ENCODE measurements at regions not wholly inside any gene's neighbourhood (a gene's known extent, or its start where the extent isn't known, plus 50 kb on each side); places are given as distances from the start of the nearest gene placed in this dataset.

DNA sequence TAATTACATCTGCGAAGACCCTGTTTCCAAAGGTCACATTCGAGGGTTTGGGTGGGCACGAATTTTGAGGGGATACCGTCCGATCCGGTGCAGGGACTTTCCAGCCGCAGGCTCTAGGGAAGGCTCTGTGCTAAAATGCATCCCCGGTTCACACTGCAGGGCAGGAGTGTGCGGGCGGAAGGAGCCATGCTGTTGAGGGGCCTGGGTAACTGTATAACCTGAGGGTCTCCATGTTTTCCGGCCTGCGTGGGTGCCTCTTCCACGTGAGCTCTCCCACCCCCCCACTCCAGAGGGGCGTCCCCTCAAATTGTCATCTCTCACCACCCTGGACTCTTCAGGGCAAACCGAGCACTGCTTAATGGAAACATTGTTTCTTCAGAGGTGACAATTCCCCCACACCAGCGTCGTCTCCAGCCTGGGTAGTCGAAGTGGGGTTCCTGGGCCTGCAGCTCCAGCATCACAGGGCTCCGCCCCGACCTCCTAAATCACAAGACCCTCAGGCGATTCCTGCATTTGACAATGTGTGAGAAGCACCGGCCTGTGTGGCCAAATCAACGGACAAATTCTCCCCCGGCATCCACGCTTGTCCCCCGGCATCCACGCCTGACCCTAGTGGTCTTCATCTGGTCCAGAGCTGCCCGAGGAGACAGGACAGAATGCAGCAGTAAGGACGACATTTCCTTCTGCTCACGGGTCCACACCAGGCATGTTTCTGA, 51.2 kb downstream of the FOXL3 start:
- no peak for DNase-seq

DNA sequence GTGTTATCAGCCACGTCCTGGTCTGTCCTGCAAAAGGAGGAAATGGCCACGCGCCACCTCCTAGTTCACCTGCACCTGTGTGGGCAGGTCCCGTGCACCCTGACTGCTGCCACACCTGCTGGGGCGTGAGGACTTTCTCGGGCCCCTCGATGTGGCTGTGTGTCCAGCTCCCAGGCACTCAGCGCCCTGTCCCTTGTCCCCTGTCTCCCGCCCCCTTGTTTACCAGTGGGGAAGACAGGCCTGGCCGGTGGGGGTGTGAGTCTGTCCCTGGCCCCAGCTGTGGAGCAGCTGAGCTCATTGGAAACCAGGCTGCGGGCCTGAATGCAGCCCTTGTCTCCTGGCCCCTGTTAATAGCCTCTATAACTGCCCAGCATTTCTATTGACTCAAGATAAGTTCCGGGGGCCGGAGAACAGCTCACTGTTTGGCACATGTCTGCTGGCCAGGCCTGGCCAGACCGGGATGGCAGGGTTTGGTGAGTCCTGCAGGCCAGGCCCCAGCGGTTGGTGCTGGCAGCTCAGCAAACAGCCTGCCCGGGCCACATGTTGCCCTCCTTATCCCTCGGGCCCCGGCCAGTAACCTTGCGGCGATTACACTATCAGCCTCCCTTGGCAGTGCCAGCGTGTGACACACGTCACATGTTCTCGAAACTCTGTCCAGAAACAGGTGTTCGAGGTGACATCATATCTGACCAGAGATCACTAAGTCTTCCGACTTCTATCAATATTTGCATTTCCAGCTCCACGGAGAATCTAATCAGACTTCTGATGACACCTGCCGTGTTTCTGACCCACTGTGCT, 52.1 kb downstream of the FOXL3 start:
- DNase-seq, result no peak

DNA sequence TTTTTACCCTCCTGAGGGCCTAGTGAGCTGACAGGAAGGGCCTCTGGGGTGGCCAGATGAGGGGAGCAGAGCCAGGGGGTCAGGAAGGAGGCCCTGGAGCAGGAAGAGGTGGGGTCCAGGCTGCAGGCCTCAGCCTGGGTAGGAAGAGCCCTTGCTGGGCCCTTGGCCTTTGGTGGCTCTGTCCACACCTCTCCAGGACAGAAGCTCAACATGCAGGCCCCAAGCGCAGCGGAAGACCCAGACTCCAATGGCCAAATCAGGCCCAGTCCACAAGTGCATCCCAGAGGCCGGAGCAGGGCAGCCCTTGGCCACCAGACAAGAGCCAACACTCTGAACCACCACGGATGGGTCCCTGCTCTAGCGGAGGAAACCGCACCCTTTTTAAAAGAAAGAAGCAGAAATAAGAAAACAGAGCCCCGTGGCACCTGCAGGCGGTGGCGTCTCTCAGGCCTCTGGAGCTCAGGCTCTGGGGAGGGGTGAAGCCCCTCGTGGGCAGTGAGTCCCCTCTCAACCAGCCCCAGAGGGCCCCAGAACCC, 52.8 kb downstream of the FOXL3 start:
- no peak for DNase-seq

DNA sequence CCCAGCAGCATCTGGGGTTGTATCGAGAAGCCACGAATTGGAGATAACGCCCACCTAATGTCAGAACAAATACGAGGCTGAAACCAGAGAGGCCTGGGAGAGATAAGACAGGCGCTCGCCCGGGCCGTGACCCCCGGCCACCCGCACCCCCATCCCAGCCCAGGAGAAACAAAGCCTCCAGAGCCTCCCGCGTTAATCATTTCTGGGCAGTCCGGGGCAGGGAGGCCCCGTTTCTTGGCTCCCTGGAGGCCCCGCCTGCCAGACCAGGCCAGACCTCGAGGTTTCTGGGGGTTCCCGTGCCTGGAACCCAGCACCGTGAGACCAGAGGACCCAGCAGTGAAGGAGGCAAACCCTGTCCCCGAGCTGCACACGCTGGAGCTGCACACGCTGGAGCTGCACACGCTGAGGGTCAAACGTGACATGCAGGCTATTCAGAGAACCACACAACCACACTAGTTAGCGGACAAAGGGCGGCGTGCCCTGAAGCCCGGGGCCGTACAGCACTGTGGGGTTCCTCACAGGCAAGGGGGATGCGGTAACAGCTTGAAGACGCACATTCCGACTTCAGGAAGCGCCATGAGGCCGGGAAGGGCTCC, 53.4 kb downstream of the FOXL3 start:
- DNase-seq, result no peak

DNA sequence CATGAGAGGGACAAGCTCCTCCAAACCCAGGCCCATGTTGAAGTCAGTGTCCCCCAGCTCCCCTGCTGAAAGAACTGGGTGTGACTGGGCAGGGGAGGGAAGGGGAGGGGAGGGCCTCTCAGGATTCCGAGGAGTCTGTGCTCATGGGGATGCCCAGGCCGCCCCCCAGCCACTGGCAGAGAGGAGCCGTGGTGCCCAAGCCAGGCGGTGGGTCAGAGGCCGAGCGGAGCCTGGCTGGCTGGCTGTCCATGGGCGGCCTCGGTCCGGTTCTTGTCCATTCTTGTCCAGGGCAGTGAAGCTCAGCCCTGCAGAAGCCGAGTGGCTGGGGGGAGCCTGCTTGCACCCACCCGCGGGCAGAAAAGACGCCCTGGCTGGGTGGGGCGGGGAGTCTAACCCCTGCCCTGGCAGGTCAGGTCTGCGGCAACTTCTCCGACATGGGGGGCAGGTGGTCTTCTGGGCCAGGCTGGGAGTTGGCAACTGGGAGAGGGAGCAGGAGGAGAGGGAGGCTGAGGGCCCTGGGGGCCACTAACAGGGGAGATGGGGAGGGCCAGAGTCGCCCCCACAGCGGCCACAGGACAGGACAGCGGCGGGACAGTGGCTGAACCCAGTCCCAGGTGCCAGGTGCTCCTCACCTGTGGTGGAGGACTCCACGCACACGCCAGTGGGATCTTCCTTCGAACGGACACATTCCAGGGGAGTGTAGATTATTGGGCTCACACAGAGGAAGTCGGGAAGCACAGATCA, 54.1 kb downstream of the FOXL3 start:
- DNase-seq, result no peak

DNA sequence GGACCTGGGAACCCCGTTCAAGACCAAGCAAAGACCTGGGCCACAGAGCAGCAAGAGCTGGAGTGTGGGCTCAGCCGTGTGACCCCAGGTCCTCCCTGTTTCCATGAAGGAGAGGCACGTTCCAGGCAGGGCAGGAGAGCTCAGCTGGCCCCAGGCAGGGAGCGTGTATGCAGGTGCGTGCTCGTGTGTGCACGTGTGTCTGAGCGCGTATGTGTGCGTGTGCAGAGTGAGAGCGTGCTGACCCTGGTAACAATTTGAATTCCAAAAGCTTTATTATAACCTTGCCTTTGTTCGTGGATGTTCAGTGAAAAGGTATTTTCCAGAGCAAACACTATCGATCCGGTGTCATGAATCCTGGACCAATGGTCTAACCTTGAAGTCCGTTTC, 54.6 kb downstream of the FOXL3 start:
- no peak for DNase-seq

DNA sequence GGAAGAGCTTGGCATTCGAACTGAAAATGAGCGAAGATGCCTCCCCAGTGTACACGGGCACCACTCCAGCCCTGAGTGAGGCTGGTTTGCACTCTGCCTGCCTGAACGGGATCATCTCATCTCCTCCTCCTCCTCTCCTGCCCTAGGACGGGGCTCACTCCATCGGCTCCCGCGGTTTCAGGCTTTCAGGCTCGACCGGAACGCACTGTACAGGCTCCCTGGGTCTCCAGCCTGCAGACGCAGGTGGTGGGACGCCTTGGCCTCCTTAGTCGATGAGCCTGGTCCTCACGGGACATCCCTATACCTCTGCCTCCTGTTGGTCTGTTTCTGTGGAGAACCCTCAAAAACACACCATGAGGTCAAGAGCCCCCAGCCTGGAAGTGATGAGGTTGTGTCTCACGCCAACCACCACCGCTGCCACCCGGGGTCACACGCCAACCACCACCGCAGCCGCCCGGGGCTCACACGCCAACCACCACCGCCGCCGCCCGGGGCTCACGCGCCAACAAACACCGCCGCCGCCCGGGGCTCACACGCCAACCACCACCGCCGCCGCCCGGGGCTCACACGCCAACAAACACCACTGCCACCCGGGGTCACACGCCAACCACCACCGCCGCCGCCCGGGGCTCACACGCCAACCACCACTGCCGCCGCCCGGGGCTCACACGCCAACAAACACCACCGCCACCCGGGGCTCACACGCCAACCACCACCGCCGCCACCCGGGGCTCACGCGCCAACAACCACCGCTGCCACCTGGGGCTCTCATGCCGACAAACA, 56.3 kb downstream of the FOXL3 start:
- no peak for DNase-seq

DNA sequence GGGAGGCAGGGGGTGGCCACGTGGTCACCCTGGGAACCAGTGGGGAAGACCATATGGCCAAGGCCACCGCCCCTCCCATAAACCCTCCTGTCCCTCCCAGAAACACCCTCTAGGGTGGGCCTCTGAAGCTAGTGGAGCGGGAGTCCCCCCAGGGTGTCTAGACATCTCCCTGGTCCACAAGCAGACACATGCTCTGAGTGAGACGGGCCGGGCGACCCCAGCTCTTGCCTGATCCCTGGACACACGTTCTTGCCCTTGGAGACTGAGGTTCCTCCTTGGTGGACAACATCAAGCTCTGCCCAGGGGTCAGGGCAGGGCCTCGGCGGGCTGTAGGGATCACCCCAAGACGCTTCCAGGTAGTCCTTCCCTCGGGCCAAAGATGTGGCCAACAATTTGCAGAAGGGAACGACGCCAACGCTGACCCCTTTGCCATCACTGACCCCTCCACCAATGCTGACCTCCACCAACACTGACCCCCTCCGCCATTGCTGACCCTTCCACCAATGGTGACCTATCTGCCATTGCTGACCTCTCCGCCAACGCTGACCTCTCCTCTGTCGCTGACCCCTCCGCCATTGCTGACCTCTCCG, 57.1 kb downstream of the FOXL3 start:
- no peak for DNase-seq

DNA sequence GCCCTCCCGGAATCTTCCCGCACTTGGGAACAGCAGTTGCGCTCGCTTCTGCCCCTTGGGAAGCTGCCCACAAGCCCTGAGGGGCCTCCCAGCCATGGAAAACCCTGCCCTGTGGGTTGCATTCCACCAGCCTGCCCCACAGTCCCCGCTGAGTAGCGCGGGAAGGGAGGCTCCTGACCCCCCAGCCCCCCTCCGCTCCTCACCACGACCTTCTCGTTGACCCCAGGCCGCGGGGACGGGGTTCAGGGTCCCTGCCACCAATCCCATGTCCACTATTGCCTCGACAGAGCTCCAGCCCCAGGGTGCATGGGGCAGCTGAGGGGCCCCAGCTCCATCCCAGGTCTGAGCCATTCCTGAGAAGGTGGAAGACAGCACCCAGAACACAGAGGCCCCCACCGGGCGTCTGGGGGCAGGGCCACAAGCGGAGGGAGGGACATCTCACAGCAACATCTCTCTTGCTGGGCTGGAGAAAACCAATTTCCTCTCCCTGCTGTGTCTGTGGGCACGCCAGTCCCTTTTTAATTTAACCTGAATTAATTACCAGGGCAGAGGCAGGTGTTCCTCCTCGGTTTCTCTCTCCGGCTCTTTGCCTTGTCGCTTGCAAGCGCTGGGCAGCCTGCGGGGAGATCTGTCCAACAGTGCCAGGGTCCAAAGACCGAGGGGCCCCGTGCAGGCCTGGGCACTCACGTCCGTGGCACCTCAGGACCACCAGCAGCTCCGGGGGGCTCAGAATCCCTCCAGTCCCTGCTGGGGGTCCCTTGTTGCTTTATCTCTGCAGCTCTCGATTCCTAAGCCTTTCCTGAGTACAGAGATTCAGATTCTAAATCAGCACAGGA, 57.9 kb downstream of the FOXL3 start:
- no peak for DNase-seq

DNA sequence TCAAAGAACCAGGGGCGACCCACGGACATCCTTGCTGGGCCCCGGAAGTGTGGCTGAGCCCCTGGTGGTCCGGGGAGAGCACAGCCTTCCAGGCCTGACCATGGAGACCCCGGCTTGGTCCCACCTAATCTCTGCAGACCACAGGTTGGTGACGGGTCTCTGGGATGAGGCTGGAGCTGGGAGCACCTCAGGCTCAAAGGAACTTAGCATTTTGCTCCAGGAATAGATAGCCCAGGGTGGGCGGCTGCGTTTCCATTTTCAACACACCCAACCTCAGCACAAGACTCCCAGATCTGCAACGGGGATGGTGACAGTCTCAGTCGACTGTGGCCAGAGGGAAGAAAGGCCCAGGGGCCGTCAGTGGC, 58.5 kb downstream of the FOXL3 start:
- no peak for DNase-seq

DNA sequence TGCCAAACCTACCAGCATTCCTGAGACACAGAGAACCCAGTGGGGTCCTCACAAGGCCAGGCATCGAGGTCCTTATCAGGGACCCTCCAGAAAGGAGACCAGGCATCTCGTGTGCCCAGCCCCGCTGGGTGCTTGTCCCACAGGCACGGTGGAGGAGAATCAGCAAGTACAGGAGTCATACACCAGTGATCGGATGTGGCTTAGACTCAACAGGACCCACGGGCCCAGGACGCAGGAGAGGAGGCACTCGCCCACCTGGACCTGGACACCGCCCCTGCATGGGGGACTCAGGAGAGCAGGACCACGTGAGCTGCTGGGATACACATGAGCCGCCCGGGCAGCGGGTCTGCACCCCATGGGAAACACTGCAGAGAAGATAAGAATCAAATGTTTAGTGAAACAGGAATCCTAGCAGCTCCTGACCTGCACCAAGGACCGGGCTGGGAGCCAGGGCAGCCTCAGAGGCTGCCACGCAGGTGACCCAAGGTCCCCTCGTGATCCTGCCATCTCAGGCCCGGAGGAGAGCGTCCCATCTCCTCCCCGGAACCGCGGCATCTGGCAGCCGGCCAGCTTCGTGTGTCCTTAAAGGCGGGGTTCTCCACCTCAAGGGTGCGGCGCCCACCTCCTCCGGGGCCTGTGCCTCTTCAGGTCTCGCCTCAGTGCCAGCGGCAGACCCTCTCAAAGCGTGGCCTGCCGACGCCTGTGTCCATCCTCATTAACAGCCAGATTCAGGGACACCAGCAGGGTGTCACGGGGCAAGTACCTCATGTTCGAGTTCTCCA, 59.2 kb downstream of the FOXL3 start:
- DNase-seq, result no peak

DNA sequence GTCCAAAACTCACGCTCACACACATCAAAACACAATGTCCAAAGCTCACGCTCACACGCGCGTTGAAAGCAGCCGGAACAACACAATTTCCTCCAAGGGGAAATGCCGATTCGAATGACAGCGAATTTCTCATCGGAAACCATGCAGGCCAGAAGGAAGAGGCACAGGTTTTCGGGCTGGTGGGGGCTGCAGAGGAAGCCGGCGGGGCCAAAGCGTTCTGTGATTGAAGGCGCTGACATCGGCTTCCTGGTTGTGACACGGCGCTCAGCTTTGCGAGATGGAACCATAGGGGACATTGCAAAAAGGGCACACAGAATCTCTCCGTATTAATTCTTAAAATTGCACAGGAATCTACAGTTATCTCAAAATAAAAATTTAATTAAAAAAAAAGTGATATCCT, 61.3 kb downstream of the FOXL3 start:
- no peak for DNase-seq

DNA sequence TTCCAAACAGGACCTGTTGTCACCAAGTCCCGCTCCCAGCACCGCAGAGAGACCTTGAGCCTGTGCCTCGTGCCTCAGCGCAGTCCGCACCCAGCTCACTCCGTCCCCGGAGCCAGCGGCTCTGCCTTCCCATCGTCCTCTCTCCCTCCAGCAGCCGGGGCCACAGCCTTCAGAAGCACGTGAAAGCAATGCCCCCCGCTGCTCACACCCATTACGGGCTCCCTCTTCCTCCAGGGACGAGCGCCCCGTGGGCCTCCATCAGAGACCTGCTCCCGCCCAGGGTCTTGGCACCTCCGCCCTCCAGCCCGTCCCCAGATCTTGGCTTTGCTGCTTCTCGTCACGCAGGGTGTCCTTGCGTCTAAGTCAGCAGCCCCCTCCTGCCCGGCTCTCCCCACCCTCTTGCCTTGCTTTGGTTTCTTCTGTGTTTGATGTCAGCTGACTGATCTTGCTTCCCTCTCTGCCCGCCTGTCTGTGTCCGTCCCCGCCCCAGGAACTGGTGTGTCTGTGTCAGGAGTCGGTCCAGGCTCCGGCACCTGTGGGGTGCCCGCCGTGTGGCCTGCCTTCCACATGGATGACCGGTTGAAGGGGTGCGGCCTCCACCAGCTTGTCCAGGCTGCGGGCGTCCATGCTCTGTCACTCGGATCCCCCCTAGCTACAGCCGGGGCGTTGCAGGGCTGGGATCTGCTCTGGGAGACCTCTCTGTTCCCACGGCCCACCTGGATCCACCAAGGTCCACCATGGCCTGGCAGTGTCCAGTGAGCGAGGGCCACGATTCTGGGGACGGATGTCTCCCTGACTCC, 61.9 kb downstream of the FOXL3 start:
- DNase-seq, result no peak

DNA sequence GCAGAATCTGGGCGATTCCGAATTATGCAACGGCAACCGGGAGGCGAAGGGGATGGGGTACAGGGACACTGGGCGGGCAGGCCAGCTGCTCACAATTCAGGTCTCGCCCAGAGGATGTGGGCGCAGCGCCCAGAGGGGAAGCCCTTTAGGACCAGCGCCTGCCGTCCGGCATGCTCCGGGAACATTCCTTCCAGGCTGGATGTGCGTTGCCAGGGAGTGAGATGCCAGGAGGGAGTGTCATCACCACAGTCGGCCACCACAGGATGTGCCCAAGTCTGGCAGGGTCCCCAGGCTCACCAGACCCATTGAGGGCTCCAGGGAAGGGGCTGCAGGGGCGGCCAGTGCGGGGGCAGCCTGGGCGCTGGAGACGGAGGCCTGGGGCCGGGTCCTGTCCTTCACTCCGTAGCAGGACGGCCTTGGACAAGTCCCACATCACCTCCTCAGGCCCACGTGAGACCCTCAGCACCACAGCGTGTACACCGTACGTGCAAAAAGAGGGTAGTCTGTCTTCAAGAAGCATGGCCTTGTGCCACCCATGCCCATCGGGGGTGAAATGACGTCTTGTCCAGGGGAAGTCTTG, 63.9 kb downstream of the FOXL3 start:
- DNase-seq, result peak; percentile 29

DNA sequence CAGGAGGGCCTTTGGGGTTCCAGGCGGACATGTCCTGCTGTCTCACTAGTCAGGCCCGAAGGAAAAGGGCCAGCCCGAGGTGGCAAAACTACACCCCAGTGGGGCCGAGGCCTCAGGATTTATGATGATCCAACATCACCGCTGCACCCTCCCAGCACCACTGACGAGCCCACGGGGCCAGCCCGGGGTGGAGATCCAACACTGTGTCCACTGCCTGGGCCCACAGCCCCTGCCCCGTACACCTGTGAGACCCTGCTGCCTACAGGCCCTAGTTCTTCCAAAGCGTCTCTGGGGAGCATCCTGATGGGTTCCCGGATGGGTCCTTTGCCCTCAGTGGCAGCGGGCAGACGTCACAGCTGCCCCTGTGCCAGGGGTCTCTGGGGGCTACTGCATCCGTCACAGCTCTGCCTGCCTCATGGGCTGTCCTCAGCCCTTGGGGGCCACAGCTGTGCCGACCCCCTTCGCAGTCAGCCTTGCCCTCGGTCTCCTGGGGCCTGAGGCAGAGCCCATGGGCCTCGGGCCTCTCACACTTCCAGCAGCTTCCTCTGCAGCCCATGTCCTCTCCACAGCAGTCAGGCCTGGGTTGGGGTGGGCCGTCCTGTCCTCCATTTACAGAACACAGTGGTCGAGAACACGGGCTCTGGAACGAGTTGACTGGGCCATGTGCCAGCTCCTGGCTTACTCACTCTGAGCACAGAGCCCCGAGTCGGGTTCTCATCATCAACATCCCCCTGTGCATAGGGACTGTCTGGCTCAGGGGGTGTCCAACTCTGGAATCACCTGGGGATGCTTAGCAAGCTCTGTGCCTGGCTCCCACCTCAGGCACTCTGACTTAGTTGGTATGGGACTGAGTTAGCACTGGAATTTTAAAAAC, 64.9 kb downstream of the FOXL3 start:
- DNase-seq, result no peak

DNA sequence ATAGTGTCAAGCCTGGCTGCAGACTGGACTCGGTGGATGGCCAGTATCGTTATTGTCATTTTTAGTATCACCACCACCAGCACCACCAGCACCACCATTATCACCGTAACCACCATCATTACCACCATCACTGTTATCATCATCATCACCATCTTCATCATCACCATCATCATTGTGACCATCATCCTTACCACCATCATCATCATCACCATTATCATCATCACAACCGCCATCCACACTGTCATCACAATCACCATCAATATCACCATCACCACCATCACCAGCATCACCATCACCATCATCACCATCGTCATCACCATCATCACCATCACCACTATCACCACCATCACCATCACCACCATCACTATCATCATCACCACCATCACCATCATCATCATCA, 65.6 kb downstream of the FOXL3 start:
- no peak for DNase-seq

DNA sequence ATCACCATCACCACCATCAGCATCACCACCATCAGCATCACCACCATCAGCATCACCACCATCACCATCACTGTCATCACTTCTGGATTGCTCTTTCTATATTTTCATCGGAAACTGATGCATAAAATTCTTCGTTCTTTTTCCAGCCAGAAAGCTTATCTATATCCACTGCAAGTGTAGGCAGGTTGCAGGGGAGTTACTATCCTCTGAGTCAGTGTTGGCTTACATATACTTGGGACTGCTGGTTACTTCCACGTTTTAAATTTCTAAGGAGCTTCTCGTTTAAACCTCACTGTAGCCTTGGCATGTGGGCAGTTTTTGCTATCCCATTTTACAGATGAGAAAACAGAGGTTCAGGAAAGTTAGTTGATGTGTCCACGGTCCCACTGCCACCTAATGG, 66.1 kb downstream of the FOXL3 start:
- DNase-seq, result no peak

Data from muscle of arm (tissue), 1 donor.